ENCODE measurements at regions not wholly inside any gene's neighbourhood (a gene's known extent, or its start where the extent isn't known, plus 50 kb on each side); places are given as distances from the start of the nearest gene placed in this dataset.
"Not testable (repeated sequence)": the region's sequence is repeated elsewhere in the genome, so short reads cannot be mapped to it uniquely, and the experiment has no call there.

DNA sequence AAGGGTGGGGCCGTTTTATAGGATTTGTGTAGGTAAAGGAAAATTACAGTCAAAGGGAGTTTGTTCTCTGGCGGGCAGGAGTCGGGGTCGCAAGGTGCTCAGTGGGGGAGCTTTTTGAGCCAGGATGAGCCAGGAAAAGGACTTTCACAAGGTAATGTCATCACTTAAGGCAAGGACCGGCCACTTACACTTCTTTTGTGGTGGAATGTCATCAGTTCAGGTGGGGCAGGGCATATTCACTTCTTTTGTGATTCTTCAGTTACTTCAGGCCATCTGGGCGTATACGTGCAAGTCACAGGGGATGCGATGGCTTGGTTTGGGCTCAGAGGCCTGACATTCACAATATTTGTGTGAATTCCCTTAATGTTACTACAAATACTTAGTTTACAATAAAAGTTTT, 88.2 kb upstream of the MAP3K7 start:
- not testable (repeated sequence) for DNase-seq

DNA sequence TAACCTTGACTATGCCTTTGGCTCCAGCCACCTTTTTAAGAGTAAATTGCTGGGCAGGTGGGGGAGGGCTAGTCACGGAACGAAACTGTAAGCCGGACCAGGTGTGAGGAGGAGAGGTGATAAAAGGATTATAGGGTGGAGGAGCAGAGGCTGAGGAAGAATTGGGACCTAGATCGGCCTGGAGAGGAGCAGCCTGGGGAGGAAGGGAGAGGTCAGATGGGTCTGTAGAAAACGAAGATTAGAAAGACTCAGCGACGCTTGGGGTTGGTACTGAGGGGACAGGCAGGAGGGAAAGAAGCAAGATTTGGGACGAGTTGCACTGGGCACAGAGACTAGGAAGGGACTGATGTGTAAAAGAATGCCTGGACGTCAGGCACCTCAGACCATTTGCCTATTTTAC, 87.2 kb upstream of the MAP3K7 start:
- not testable (repeated sequence) for DNase-seq

DNA sequence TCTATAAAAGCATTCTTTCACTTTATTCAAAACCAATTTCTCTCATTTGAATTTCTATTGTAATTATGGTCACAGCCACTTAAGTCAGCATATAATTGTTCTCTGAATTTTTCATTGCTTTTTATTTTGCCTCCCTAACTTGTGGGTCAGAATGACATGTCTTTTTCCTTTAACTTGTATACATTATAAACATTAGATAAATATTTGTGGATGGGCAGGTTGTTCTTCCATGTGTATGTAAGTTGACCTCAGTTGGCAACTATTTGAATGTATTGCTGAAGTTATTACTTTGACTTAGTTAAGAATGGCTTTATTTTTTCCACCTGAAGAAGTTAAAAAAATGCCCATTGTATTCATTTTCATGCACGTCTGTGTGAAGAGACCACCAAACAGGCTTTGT, 83.0 kb upstream of the MAP3K7 start:
- DNase-seq, result no peak

DNA sequence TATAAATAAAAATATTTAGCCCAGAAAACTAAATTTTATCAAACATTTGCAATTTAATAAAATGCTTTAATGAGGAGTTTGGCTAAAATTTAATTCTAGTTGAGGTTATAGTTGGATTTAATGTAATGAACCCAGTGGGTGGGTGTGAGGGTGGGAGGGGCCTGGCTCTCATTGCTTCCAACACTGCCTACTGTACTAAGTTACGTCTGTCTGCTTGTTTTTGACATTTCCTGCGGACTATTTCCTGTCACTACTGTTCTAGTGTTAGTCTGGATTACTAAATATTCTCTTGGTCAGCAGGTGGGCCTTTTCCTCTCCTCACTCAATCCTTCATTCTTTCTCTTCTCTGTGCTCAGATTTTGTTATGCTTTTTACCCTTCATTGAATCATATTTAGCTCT, 82.5 kb upstream of the MAP3K7 start:
- no peak for DNase-seq

DNA sequence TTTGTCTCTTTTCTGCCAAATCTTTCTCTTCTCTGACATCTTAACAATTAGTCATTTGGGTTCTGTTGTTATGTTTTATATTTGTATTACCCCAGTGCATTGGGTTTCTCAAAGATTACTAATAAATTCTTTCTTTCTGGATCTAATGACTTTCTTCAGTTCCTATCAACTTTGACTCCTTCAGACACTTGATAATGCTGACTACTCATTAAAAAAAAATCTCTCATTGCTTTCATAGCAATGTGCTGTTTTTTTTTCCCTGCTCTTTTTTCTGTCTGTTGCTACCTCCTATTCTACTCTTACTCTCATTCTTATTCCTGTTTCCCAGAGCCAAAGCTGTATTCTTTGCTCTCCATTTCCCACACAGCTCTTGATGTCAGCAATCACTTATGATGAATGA, 81.3 kb upstream of the MAP3K7 start:
- no peak for DNase-seq

DNA sequence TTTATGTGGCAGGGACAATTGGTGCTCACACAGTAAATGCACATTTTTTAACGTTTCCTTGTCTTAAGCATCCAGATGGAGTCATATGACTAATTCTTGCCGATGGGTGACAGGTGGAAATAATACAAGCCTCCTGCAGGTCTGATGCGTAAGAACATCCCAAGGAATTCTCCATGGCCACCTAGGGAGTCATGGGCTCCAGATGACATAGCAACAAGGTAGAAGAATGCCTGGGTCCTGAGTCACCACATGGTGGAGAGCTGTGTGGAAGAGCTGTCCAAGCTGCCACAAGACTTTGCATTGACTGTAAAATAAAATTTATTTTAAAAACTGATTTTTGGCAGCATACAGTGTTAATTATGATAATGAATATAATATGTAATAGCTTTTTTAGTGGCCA, 77.0 kb upstream of the MAP3K7 start:
- DNase-seq, result no peak

DNA sequence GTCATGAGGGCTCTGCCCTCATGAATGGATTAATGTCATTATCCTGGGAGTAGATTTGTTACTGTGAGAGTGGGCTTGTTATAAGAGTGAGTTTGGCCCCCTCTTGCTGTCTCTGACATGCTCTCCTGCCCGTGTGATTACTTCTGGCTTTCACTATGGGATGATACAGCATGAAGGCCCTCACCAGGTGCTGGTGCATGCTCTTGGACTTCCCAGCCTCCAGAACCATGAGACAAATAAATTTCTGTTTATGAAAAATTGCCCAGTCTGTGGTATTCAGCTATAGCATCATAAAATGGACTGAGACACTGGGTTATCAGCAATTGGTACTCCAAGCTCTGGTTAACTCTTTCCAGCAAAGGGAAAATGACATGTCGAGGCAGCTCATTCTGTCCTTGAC, 76.2 kb upstream of the MAP3K7 start:
- DNase-seq, result no peak

DNA sequence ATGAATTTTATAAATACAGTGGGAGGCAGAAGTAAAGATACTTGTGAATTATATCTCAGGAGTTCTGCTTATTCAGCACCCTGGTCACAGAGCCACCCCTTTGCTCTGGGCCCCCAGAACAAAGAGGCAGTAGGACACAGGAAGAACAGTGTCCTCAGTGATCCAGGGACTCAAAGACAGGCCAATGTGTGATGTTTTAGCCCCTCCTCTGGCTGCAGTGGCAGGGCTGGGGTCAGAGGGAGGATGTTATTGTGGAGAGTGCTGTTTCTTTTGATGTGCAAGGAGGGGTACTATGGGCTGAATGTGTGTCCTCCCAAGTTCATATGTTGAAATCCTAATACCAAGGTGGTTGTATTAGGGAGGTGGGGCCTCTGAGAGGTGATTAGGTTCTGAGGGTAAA, 74.1 kb upstream of the MAP3K7 start:
- DNase-seq, result no peak

DNA sequence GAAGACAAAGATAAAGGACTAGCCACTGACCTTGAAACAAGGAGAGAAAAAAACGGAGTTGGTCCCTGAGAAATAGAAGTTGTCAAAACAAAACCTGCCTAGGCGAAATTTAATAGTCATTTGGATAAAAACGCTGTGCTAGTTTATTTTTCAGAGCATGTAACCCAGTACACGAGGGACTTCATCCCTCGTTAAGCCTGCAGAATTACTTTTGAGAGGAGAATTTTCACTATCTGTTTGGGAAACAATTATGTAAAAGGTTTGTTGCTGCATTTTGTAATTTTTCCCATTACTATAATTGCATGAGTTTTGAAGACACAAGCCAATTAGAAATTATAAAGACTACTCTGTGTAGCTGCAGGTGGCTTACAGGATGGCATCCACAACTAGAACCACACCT, 71.6 kb upstream of the MAP3K7 start:
- DNase-seq, result no peak

DNA sequence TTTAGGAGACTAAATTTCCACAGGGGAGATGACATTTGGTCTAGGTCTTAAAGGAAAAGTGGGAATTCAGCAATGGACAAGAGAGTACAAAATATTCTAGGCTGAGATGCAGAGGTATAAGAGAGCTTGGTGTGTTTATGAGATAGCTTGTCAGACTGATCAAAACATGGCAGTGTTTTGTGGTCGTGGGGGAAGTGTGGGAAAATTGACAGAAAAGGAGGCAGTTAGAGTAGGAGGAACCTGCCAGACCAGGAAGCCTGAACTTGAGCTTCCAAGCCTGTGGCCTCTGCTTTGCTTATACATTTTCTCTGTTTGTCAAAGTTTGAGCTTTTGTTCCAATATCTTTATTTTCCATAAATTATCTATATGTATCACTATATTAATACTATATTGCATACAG, 69.5 kb upstream of the MAP3K7 start:
- no peak for DNase-seq

DNA sequence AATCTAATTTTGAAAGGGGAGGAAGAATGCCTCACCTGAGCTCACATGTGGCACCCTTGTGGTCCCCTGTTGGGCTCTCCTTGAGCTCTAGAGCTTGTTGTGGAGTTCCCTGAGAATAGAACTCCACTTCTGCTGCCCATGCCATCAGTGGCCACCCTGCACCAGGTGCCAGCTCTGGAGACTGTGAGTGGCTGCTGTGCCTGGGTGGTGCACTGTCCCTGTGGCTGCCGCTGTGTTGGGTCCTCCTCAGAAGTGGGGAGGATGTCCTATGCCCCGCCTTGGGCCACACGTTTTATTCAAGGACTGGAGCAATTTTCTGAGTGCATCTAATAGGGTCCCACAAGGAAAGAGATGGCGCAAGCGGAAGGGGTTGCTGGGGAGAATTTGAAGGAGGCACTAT, 67.9 kb upstream of the MAP3K7 start:
- DNase-seq, result no peak

DNA sequence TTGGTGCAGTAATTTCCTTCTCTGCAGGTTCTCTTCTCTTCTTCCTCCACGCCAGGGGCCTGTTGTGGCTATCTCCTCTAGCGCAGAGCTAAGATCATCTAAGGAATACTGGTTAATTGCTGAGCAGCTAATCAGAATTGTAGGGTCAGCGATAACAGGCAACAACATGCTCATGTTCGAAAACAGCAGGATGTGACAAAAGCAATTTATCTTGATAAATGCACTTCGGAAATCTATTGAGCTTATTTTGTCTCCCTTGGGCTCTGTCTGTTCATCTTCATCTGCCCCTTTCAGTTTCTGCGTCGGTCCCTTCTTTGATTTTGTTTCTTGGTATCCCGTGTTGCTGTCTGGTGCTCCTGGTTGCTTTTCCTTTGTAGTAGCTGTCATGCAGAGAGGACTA, 67.3 kb upstream of the MAP3K7 start:
- DNase-seq, result no peak

DNA sequence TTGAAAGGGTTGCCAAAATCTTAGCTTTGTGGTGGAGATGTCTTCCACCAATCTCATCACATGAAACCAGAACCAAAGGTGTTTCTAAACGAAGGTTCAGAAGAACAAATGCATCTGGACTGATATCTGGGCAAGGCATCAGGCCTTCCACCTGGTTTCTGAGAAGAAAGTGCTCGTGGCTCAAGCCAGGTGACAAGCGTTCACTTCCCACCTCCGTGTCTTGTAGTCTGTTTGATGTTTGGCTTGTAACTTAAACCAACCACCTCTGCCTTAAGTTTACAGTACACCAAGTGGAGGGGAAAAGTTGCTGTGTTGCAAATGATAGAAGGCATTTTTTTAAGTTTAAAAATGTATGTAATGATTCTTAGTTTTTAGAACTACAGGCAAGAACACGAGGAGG, 66.9 kb upstream of the MAP3K7 start:
- DNase-seq, result no peak

DNA sequence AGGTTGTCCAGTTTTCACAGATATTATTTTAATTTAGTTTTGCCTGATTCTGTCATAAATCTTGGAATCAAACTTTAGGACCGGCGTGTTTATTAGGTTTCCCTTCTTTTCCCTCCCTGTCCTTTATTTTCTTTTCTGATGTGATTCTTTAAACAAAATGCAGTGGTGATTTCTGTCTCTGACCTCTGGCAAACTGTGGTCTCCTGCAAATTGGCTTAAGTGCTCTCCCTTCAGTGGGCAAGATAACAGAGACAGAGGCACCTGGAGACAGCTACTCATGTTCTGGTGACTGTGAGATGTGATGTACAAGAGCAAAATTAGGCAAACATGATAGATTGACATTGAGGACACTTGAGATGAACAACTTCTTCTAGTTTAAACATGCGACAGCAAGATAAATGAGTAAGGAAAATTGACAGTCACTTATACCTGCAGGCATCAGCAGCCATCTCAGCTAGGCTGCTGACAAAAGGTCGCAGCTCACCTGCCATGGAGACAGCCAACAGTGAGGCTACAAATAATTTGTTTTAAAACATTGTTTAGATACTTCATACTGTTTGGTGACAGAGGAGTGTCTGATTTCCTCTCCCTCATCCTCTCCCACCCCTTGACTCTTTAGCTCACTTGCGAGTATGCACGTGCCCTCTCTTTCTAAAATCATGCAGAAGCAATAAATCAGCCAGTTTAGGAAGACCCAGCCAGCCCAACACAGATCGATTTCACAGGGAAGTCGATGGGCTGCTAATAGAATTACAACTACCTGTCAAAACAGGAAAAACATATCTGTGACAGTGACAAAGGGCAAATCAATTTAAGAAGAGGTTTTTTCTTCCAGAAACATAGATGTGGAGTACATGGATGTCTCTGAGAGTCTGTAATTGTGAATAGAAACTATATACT, 63.4 kb upstream of the MAP3K7 start:
- DNase-seq, result peak; percentile 80

DNA sequence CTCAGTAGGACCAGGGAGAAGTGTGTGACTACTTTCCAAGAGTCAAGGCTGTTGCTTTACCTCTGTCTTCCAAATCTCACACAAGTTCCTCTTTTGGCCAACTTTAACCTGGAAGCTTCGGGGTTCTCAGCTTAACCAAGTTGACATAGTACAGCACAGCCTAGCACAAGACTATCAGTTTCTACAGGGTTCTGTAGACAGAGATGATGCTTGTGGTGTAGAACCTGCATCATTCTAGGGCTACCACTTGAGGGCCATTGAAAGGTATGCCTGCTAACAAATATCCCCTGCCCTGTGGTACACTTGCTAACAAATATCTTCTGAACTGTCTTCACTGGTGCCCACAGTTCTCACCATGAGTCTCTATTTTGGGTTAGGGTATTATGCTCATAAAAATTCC, 62.0 kb upstream of the MAP3K7 start:
- no peak for DNase-seq

DNA sequence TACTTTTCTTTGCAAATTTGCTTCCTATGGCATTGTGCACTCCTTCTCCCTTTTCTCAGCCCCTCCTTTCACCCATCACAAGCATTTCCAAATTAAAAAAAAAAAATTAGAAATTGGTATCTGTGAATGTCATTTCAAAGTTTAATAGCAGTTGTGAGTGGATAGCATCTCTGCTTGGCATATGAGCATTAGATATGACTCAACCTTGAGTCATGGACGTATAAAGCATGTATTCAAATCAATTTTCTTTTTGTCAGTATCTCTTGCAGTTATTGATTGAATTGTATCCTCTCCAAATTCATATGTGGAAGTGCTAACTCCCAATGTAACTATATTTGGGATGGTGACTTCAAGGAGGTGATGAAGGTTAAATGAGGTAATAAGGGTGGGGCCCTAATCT, 60.1 kb upstream of the MAP3K7 start:
- DNase-seq, result no peak

DNA sequence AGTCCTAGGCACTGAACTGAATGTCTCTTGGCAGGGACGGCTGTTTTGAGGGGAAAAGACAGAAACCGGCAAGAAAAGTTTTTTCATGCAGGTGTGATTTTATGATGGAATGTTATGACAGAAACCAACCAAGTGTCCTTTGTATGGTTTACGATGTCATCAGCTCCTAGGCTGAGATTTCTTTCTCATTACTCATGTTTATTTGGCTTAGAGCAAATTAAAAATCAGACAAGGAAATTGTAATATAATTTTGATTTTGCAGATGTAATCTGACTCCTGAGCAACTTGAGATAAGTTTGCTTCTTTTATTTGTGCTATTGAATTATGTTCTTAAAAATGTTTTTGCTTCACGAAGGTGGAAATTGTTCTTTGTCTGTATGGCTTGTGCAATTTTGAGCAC, 58.8 kb upstream of the MAP3K7 start:
- no peak for DNase-seq

DNA sequence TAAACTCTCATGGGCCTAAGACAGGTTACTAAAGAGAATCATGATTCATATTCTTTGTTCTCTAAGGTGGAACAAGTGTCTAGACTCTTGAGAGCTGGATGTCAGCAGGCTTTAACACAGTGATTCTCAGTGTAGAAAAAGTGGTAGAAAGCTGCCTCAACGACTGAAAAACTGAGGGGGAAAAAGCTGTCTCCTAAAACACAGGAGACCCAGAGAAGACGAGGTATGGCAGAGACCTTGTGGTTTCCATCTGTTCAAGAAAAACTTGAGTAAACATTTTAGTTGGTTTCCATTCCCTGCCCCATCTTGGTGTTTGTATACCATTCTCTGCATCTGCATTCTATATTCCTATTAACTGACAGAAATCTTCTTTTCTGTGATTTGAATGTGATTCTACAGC, 57.6 kb upstream of the MAP3K7 start:
- DNase-seq, result no peak

DNA sequence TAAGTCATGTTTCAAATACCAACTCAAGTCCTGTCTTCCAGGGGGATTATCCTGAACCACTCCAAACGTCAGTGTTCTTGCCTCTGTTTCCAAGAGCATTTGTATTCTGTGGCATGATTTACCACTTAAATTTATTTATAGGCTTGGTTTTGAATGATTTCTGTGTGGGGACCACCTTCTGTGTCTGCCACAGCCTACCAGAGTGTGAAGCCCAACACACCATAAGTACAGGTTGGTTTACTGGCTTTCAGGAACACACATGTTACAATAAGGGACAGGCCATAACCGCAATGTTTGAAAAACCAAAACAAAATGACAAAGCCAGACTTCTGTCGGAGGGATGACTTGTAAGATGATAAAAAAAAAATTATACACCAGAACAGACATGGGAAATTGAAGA, 56.5 kb upstream of the MAP3K7 start:
- DNase-seq, result no peak

DNA sequence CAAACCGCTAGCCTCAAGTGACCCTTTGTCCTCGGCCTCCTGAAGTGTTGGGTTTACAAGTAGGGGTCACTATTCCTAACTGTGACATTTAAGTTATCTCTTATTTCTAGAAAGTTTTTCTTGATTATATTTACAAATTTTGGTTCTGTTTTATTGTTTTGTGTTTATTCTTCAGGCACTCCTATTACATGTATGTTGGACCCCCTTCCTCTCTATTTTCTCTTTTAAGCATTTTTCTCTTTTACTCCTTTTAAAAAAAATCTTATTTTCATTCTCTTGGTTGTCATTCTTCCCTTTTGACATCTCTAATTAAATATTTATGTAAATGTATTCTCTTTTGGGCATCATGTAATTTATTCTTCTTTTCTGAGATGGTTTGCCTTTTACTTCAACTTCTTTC, 50.4 kb upstream of the MAP3K7 start:
- DNase-seq, result no peak

Data from NCI-H510A treated with DMSO at 0.1 percent for 48 hours (cell line).